ENCODE measurements at regions not wholly inside any gene's neighbourhood (a gene's known extent, or its start where the extent isn't known, plus 50 kb on each side); places are given as distances from the start of the nearest gene placed in this dataset.

- no peak for ATAC-seq
- TF ChIP-seq ZC3H10 (CRISPR knock-in tag; IDR thresholded peaks at IDR 0.05) (no peak), ZFP30 (CRISPR knock-in tag; IDR thresholded peaks at IDR 0.05) (no peak), GLIS3 (CRISPR knock-in tag; IDR thresholded peaks at IDR 0.05) (no peak), ESRRG (CRISPR knock-in tag; IDR thresholded peaks at IDR 0.05) (no peak), TCF4 (CRISPR knock-in tag; IDR thresholded peaks at IDR 0.05; ENCODE audit: borderline replicate concordance) (no peak)
These were observed 178.3 kb downstream of the IRS2 start for GRCh38 chr13:109608059-109608458.

GRCh38 chr13:109606520-109606919, 179.9 kb downstream of the IRS2 start:
- ATAC-seq: no peak
- TF ChIP-seq ZNF70 (CRISPR knock-in tag; IDR thresholded peaks at IDR 0.05) (no peak), ZFP3 (CRISPR knock-in tag; IDR thresholded peaks at IDR 0.05) (no peak), RARB (CRISPR knock-in tag; IDR thresholded peaks at IDR 0.05) (no peak), ZNF8 (CRISPR knock-in tag; IDR thresholded peaks at IDR 0.05) (no peak), PPARA (CRISPR knock-in tag; IDR thresholded peaks at IDR 0.05; ENCODE audit: borderline replicate concordance) (no peak), CSDC2 (CRISPR knock-in tag; IDR thresholded peaks at IDR 0.05) (no peak), SNAI2 (CRISPR knock-in tag; IDR thresholded peaks at IDR 0.05) (no peak), POU6F1 (CRISPR knock-in tag; IDR thresholded peaks at IDR 0.05; ENCODE audit: borderline replicate concordance, low read depth) (no peak), TOX (CRISPR knock-in tag; IDR thresholded peaks at IDR 0.05; ENCODE audit: borderline replicate concordance) (no peak)

- no peak for ATAC-seq
- no peak for TF ChIP-seq ISL1 (CRISPR knock-in tag; IDR thresholded peaks at IDR 0.05)
- TF ChIP-seq OSR1 (CRISPR knock-in tag; IDR thresholded peaks at IDR 0.05): no peak
- TF ChIP-seq GLIS3 (CRISPR knock-in tag; IDR thresholded peaks at IDR 0.05): no peak
- TF ChIP-seq RARB (CRISPR knock-in tag; IDR thresholded peaks at IDR 0.05): no peak
- no peak for TF ChIP-seq ZC3H10 (CRISPR knock-in tag; IDR thresholded peaks at IDR 0.05)
- TF ChIP-seq SNAI2 (CRISPR knock-in tag; IDR thresholded peaks at IDR 0.05): no peak
- no peak for TF ChIP-seq ZNF565 (CRISPR knock-in tag; conservative IDR thresholded peaks at IDR 0.05; ENCODE audit: low read depth)
- no peak for TF ChIP-seq ARNTL (CRISPR knock-in tag; IDR thresholded peaks at IDR 0.05; ENCODE audit: borderline replicate concordance, low read depth)
- no peak for TF ChIP-seq TOX (CRISPR knock-in tag; IDR thresholded peaks at IDR 0.05; ENCODE audit: borderline replicate concordance)
- TF ChIP-seq POU6F1 (CRISPR knock-in tag; IDR thresholded peaks at IDR 0.05; ENCODE audit: borderline replicate concordance, low read depth): no peak
- no peak for TF ChIP-seq CSRNP3 (CRISPR knock-in tag; IDR thresholded peaks at IDR 0.05)
- TF ChIP-seq ZFP3 (CRISPR knock-in tag; IDR thresholded peaks at IDR 0.05): no peak
These were observed 180.5 kb downstream of the IRS2 start for GRCh38 chr13:109605846-109606245.

- TF ChIP-seq ZNF565 (CRISPR knock-in tag; conservative IDR thresholded peaks at IDR 0.05; ENCODE audit: low read depth): no peak
- no peak for TF ChIP-seq POU6F1 (CRISPR knock-in tag; IDR thresholded peaks at IDR 0.05; ENCODE audit: borderline replicate concordance, low read depth)
These were observed 181.5 kb downstream of the IRS2 start for GRCh38 chr13:109604894-109605293.

GRCh38 chr13:109602356-109602755, 184.0 kb downstream of the IRS2 start:
- no peak for ATAC-seq
- no peak for TF ChIP-seq OSR1 (CRISPR knock-in tag; IDR thresholded peaks at IDR 0.05)
- no peak for TF ChIP-seq PATZ1 (CRISPR knock-in tag; IDR thresholded peaks at IDR 0.05; ENCODE audit: borderline replicate concordance)

More at GRCh38 chr13:109604894-109605293, 181.5 kb downstream of the IRS2 start:
- ATAC-seq: no peak
